ENCODE measurements at regions not wholly inside any gene's neighbourhood (a gene's known extent, or its start where the extent isn't known, plus 50 kb on each side); places are given as distances from the start of the nearest gene placed in this dataset.

- H3K27ac ChIP-seq (ENCODE audit: low read length in 2 of 2), result no peak overlapping the region
- peaks cover 0 to 3% (median 0%) of the 10 kb centered on the region in 4 experiments for H3K27me3 ChIP-seq (replicated peaks in 1 of 4; ENCODE audit: control extremely low read depth in 1 of 4, control insufficient read depth in 3 of 4, insufficient read depth in 4 of 4, low read length in 3 of 4)
- ATAC-seq (ENCODE audit: low read depth) (no peak), DNase-seq (no peak)
- Mint-ChIP-seq H3K27me3 (peaks cover 3% of the 10 kb centered on the region), H3K4me3 (no peak overlapping the region), H3K27ac (no peak overlapping the region), H3K9me3 (ENCODE audit: insufficient read depth) (no peaks in the 10 kb centered on the region), H3K4me1 (no peaks in the 10 kb centered on the region)
- no peak overlapping the region for H2AFZ ChIP-seq (ENCODE audit: insufficient read depth, low read depth, low read length, poor library complexity, severe bottlenecking)
- intact Hi-C loops (cut with micrococcal nuclease), result no loop called here
- no peaks in the 10 kb centered on the region for H3K9me3 ChIP-seq (ENCODE audit: control extremely low read depth in 1 of 3, control insufficient read depth in 2 of 3, insufficient read depth in 1 of 3, low read length in 2 of 3)
- no peaks in the 10 kb centered on the region for H4K20me1 ChIP-seq (ENCODE audit: control insufficient read depth, insufficient read depth, low read length, poor library complexity, severe bottlenecking)
- no peak overlapping the region for H3K9ac ChIP-seq (ENCODE audit: low read length)
- ChIA-PET POLR2A (no interaction called here), CTCF (no interaction called here)
- WGBS (ENCODE audit: insufficient coverage), result no CpG with 5 or more reads among the region's 1 CpG
- TF ChIP-seq CTCF (IDR thresholded peaks at IDR 0.05), result no peak
- no peak for TF ChIP-seq EZH2 (IDR thresholded peaks at IDR 0.05; ENCODE audit: borderline replicate concordance, insufficient read depth, low read depth, low read length, poor library complexity, severe bottlenecking)
- H3K4me3 ChIP-seq (ENCODE audit: control extremely low read depth in 1 of 5, extremely low read depth in 1 of 5, insufficient read depth in 1 of 5, low read depth in 2 of 5, low read length in 4 of 5), result no peak overlapping the region
- no peaks in the 10 kb centered on the region for H3K79me2 ChIP-seq (ENCODE audit: control insufficient read depth, insufficient read depth, low read length)
- no peaks in the 10 kb centered on the region for H3K4me1 ChIP-seq (ENCODE audit: control insufficient read depth in 2 of 2, insufficient read depth in 2 of 2, low read length in 2 of 2)
- no peak overlapping the region for H3K4me2 ChIP-seq (replicated peaks; ENCODE audit: low read depth, low read length, poor library complexity, severe bottlenecking)
- no peaks in the 10 kb centered on the region for H3K36me3 ChIP-seq (replicated peaks in 1 of 2; ENCODE audit: control extremely low read depth in 1 of 2, control insufficient read depth in 1 of 2, extremely low read depth in 1 of 2, insufficient read depth in 2 of 2, low read length in 1 of 2)
Measured at GRCh38 chr10:80786322-80786721, 248.6 kb downstream of the SH2D4B start.

- intact Hi-C loops (cut with micrococcal nuclease), result no loop called here
- Mint-ChIP-seq H3K4me1 (no peaks in the 10 kb centered on the region), H3K9me3 (ENCODE audit: insufficient read depth) (no peaks in the 10 kb centered on the region), H3K27ac (no peak overlapping the region), H3K27me3 (peaks cover 3% of the 10 kb centered on the region), H3K4me3 (no peak overlapping the region)
- WGBS (ENCODE audit: insufficient coverage), result 100% methylated on average over 1 of the region's 3 CpGs
- Histone ChIP-seq H3K9ac (ENCODE audit: low read length) (no peak overlapping the region), H3K79me2 (ENCODE audit: control insufficient read depth, insufficient read depth, low read length) (no peaks in the 10 kb centered on the region), H3K4me1 (ENCODE audit: control insufficient read depth in 2 of 2, insufficient read depth in 2 of 2, low read length in 2 of 2) (no peaks in the 10 kb centered on the region), H3K9me3 (ENCODE audit: control extremely low read depth in 1 of 3, control insufficient read depth in 2 of 3, insufficient read depth in 1 of 3, low read length in 2 of 3) (no peaks in the 10 kb centered on the region), H3K4me2 (replicated peaks; ENCODE audit: low read depth, low read length, poor library complexity, severe bottlenecking) (no peak overlapping the region), H4K20me1 (ENCODE audit: control insufficient read depth, insufficient read depth, low read length, poor library complexity, severe bottlenecking) (no peaks in the 10 kb centered on the region), H2AFZ (ENCODE audit: insufficient read depth, low read depth, low read length, poor library complexity, severe bottlenecking) (no peak overlapping the region), H3K4me3 (ENCODE audit: control extremely low read depth in 1 of 5, extremely low read depth in 1 of 5, insufficient read depth in 1 of 5, low read depth in 2 of 5, low read length in 4 of 5) (no peak overlapping the region), H3K27ac (ENCODE audit: low read length in 2 of 2) (no peak overlapping the region), H3K36me3 (replicated peaks in 1 of 2; ENCODE audit: control extremely low read depth in 1 of 2, control insufficient read depth in 1 of 2, extremely low read depth in 1 of 2, insufficient read depth in 2 of 2, low read length in 1 of 2) (no peaks in the 10 kb centered on the region), H3K27me3 (replicated peaks in 1 of 4; ENCODE audit: control extremely low read depth in 1 of 4, control insufficient read depth in 3 of 4, insufficient read depth in 4 of 4, low read length in 3 of 4) (peaks cover 0 to 3% (median 0%) of the 10 kb centered on the region in 4 experiments)
- POLR2A ChIA-PET, result no interaction called here
- TF ChIP-seq CTCF (IDR thresholded peaks at IDR 0.05) (no peak), EZH2 (IDR thresholded peaks at IDR 0.05; ENCODE audit: borderline replicate concordance, insufficient read depth, low read depth, low read length, poor library complexity, severe bottlenecking) (no peak)
- CTCF ChIA-PET, result no interaction called here
- DNase-seq (no peak), ATAC-seq (ENCODE audit: low read depth) (no peak)
Measured at GRCh38 chr10:80787952-80788351, 250.2 kb downstream of the SH2D4B start.

Data from B cell (primary cell).